LNCAP (cell line): ENCODE measurements at regions not wholly inside any gene's neighbourhood (a gene's known extent, or its start where the extent isn't known, plus 50 kb on each side); places are given as distances from the start of the nearest gene placed in this dataset.

ENCODE experiments used
- TF ChIP-seq, protein P1 (sequence below): fragments of 450-650 bp; IDR thresholded peaks from 2 replicates; pipeline ENCODE4 v1.5.1; 2017; ENCODE audit warnings: mild to moderate bottlenecking

- TF ChIP-seq, protein P1, sequence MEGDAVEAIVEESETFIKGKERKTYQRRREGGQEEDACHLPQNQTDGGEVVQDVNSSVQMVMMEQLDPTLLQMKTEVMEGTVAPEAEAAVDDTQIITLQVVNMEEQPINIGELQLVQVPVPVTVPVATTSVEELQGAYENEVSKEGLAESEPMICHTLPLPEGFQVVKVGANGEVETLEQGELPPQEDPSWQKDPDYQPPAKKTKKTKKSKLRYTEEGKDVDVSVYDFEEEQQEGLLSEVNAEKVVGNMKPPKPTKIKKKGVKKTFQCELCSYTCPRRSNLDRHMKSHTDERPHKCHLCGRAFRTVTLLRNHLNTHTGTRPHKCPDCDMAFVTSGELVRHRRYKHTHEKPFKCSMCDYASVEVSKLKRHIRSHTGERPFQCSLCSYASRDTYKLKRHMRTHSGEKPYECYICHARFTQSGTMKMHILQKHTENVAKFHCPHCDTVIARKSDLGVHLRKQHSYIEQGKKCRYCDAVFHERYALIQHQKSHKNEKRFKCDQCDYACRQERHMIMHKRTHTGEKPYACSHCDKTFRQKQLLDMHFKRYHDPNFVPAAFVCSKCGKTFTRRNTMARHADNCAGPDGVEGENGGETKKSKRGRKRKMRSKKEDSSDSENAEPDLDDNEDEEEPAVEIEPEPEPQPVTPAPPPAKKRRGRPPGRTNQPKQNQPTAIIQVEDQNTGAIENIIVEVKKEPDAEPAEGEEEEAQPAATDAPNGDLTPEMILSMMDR, result no peak
Measured at GRCh38 chr11:27916541-27917100, 191.3 kb downstream of the KIF18A start.

DNA sequence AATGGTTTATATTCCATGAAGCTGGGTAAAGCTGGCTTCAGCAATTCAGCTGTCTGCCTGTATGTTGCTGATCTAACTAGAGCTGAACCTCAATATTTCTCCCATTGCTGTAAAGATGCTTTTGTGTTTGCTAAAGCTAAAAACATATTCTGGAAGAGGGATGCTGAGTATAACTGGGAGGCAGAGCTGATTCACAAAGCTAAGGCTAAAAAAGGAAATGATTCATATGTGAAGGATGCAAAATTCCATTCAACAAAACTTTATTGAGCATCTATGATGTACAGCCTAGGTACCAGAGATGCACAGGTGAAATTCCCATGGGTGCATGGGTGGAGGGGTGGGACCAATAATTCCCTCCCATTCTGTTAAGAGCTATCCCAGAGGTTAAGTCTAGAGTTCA, 193.9 kb downstream of the KIF18A start:
- TF ChIP-seq, protein P1, result no peak

GRCh38 chr11:27913650-27914049, 194.3 kb downstream of the KIF18A start:
- TF ChIP-seq, protein P1, result no peak

DNA sequence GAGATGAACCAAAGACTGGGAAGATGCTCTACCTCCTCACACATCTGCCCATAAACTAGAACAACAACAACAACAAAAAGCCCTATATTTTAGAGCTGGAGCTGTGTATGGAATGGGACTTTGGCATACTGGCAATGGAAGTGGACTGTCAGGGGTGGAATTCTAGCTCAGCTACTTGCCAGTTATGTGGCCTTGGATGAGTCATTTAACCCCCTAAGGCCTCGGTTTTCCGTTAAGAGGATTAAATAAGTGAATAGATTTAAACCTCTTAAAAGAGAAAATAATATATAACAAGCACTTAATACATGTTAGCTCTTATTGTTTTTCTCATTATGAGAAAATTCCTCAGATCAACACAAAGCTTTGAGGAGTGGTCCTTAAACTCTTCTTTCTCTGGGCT, 195.0 kb downstream of the KIF18A start:
- TF ChIP-seq, protein P1, result no peak

GRCh38 chr11:27910186-27910931, 197.6 kb downstream of the KIF18A start:
- TF ChIP-seq, protein P1, result no peak

GRCh38 chr11:27909386-27909785, 198.6 kb downstream of the KIF18A start:
- TF ChIP-seq, protein P1, result no peak

GRCh38 chr11:27908621-27909020, 199.3 kb downstream of the KIF18A start:
- TF ChIP-seq, protein P1, result no peak
